DMS114 treated with DMSO at 0.1 percent for 48 hours (cell line): ENCODE measurements at regions not wholly inside any gene's neighbourhood (a gene's known extent, or its start where the extent isn't known, plus 50 kb on each side); places are given as distances from the start of the nearest gene placed in this dataset.
"Not testable (repeated sequence)": the region's sequence is repeated elsewhere in the genome, so short reads cannot be mapped to it uniquely, and the experiment has no call there.

Experiments used
- DNase-seq: peaks from one replicate; lab custom pipeline; 2025; ENCODE audit not compliant: unreplicated experiment; lab: John Stamatoyannopoulos, UW

DNA sequence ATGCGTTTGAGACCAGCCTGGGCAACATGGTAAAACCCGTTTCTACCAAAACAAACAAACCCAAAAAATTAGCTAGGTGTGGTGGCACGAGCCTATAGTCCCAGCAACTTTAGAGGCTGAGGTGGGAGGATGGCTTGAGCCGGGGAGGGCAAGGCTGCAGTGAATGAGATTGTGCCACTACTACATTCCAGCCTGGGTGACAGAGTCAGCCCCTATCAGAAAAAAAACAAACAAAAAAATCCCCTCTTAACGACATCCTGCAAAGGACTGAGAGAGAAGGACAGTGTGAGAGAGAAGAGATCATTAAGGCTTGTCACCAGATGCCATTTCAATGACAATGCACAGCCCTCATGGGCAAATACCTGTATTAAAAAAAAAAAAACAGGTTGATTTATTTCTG is 266.7 kb upstream of the ATP10A start:
- no peak for DNase-seq

DNA sequence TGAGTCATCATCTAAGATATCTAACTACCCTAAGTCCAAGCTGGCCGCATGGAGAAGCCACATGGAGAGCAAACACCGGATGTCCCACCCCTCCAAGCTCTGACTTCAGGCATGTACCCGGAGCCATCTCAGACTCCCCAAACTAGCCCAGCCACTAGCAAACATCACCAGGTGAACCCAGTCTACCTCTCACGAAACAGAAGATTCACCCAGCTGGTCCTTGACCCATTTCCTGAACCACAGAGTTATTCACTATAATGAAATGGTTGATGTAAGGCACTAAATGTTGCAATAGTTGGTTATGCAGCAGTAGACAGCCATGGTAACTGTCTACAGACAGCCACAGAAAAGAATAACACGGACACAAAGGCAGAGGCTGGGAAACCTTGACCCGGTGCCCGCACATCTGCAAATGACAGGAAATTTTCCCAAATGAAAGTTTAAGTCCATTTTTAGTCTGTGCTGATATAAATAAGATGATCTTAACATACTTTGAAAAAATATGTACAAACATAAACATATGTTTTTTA is 265.5 kb upstream of the ATP10A start:
- no peak for DNase-seq

GRCh38 chr15:26126819-26127387 is 263.8 kb upstream of the ATP10A start:
- DNase-seq: no peak

DNA sequence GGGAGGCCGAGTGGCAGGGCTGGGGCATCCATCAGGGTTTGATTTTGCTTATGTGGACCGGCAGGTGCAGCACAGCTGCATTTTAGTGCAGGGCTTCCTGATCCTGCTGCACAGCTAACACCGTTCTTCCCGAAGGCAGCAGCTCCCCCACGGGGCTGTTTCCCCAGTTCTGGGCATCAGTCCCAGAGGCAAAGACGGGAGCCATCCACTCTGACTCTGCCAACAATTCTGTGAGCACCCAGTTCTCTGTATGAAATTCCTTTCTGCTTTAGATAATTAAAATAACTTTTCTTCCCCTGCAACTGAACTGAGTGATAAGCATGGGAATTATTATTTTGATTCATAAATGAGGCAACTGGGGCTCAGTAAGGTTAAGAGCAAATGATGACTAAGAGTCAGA is 262.9 kb upstream of the ATP10A start:
- DNase-seq: no peak

- no peak for DNase-seq
Measured at GRCh38 chr15:26125664-26126063, 262.5 kb upstream of the ATP10A start.

DNA sequence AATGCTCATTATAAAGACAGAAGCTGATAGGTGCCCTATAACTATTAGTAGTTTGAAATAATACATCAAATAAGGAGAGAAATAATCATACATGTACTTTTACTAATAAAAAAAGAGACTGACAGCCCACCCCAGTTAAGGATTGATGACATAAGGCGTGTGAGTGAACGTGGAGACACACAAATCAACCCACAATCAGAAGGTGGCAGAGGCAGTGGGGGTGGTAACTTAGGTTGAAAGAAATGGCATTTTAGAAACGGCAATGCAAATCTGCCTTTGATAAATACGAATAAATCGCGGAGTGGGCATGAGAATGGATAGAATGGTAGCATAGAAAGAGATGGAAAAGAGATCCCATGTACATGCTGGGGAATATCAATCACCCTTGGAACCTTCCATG is 256.2 kb upstream of the ATP10A start:
- no peak for DNase-seq

- no peak for DNase-seq
Measured at GRCh38 chr15:26115229-26115943, 252.3 kb upstream of the ATP10A start.

DNA sequence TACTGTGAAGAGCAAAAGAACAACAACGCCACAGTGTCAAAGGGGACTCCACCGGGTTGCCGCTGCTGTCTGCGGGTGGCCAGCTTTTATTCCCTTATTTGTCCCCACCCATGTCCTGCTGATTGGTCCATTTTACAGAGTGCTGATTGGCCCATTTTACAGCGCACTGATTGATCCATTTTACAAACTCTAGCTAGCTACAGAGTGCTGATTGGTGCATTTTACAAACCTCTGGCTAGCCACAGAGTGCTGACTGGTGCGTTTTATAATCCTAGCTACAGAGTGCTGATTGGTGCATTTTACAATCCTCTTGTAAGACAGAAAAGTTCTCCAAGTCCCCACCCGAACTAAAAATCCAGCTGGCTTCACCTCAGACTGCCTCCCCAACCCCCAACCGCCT is 251.0 kb upstream of the ATP10A start:
- DNase-seq: not testable (repeated sequence)

DNA sequence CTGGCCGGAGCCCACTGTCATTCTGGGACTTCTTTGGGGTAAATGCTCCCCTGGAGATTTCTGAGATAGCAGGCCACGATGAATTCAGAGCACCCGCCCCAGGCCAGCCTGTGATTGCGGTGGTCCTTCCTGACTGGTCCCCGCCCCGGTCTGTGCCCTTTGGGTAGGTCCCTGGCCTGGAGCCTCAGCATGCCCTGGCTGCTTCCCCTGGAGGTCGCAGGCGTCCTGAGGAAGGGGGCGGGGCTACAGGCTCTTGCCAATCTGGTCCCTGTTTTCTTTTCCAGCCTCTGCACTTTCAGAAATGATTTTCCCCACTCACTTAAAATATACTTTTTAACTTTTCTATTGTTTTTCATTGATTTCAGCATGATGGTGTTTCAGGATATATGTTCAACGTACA is 250.2 kb upstream of the ATP10A start:
- no peak for DNase-seq

DNA sequence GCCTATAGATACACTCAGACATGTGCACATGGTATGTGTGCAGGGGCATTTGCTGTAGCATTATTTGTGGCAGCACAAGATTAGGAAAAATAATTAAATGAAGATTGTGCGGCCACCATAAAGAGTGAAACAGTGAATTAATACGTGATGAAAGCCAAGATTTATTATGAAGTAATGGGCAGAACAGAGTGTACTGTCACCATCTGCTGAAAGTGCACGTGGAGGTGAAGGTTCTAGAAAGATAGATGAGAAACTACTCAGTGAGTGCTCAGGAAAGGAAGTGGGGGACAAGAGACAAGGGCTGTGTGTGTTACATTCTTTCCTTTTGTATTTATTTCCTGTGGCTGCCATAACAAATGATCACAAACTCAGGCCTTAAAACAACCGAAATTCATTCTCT is 246.1 kb upstream of the ATP10A start:
- no peak for DNase-seq

DNA sequence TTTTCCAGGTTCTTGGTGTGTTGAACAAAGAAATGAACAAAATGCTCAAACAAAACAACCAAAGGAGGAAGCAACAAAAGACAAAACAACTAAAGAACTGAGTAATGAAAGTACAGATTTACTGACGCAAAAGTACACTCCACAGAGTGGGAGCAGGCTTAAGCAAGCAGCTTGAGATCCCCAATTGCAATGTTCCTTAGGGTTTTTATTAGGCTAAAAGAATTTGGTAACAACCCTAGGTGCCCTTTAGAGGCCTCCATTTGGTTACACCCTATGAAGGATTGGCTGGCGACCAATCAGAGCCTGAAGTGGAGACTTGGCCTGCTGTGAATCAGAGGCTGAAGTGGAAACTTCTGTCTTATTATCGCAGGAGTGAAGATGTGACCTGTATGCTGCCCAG is 243.4 kb upstream of the ATP10A start:
- no peak for DNase-seq

GRCh38 chr15:26103002-26103404 is 239.9 kb upstream of the ATP10A start:
- DNase-seq: no peak

GRCh38 chr15:26102365-26102764 is 239.2 kb upstream of the ATP10A start:
- no peak for DNase-seq

DNA sequence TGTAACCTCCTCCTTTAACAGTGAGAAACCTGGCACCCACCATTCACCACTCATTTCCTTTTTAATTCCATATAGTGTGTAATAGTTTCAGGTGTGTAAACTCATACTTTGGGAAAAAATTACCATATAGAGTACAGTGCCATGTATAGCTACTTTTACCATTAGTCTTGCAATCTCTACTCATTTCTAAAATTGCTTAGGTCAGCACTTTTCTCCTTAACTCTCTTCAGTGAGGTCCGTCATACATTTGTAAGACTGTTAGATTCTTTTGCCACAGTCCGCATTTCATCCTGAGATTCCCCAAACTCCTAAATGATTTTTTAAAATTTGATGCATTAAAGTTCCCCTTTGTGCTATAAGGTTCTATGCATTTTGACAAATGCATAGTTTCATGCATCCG is 238.3 kb upstream of the ATP10A start:
- no peak for DNase-seq

GRCh38 chr15:26098801-26099200 is 235.7 kb upstream of the ATP10A start:
- no peak for DNase-seq

DNA sequence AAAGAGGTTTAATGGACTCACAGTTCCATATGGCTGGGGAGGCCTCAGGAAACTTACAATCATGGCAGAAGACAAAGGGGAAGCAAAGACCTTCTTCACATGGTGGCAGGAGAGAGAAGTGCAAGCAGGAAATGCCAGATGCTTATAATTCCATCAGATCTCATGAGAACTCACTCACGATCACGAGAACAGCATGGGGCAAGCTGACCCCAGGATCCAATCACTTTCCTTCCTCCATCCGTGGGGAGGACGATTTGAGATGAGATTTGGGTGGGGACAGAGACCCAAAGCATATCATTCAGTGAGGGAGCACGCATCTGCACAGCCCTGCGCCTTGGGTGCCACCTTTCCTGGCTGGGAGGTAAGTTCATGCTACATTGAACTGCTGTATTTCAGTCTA is 234.1 kb upstream of the ATP10A start:
- DNase-seq: no peak

GRCh38 chr15:26096581-26096980 is 233.5 kb upstream of the ATP10A start:
- DNase-seq: no peak

DNA sequence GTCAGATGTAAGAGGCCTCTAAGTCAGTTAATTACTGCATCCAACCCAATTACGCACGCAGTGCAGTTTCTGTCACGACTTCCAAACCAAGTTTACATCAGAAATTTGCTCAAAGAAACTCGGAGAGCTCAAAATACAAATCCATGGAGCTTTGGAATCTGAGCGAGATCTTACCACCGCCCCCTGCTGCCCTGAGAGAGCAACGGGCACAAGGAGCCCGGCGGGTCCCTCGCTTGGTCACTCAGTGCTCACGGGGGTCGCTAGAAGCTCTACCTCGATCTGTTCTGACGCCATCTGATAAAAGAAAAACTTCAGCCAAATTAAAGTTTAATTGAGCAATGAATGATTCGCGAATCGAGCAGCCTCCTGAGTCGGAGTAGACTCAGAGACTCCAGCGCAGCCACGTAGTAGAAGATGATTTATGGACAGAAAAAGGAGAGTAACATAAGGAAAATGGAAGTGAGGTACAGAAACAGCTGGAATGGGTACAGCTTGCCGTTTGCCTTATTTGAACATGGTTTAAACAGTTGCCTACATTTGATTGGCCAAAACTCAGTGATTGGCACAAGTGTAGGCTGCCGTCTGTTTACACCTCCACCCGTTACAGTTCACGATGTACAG is 232.7 kb upstream of the ATP10A start:
- DNase-seq: no peak

DNA sequence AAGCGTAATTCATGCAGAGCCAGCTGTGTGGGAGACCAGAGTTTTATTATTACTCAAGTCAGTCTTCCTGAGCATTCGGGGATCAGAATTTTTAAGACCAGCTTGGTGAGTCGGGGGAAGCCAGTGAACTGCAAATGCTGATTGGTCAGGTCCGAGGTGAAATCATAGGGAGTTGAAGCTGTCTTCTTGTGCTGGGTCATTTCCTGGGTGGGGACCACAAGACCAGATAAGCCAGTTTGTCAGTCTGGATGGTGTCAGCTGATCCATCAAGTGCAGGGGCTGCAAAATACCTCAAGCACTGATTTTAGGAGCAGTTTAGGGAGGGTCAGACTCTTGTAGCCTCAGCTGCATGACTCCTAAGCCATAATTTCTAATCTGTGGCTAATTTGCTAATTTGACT is 228.1 kb upstream of the ATP10A start:
- DNase-seq: no peak

DNA sequence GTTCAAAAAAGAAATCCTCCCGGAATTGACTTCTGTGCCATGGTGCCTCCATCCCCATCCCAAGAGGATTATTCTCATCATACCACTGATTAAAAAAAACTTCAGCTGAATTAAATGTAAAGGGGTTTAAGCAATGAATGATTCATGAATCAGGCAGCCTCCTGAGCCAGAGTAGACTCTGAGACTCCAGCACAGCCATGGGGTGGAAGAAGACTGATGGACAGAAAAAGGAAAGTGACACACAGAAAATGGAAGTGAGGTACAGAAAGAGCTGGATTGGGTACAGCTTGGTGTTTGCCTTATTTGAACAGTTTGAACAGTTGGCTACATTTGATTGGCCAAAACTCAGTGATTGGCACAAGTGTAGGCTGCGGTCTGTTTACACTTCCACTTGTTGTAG is 224.8 kb upstream of the ATP10A start:
- no peak for DNase-seq

- DNase-seq: no peak
Measured at GRCh38 chr15:26087395-26087794, 224.3 kb upstream of the ATP10A start.

- DNase-seq: no peak
Measured at GRCh38 chr15:26084771-26085170, 221.6 kb upstream of the ATP10A start.
